Activated T-helper 9 cell treated with anti-CD3 and anti-CD28 coated beads, Interleukin-2, amount 50 U/mL, for 16 hours (primary cell): ENCODE measurements at regions not wholly inside any gene's neighbourhood (a gene's known extent, or its start where the extent isn't known, plus 50 kb on each side); places are given as distances from the start of the nearest gene placed in this dataset.
A peak's percentile ranks its signal among the peaks of the same experiment; 100 is the strongest.
"Not testable (repeated sequence)": the region's sequence is repeated elsewhere in the genome, so short reads cannot be mapped to it uniquely, and the experiment has no call there.

Experiments used
- DNase-seq: peaks from one replicate; pipeline ENCODE4 v3.0.0-alpha.2; 2020; ENCODE audit warnings: low read depth

DNA sequence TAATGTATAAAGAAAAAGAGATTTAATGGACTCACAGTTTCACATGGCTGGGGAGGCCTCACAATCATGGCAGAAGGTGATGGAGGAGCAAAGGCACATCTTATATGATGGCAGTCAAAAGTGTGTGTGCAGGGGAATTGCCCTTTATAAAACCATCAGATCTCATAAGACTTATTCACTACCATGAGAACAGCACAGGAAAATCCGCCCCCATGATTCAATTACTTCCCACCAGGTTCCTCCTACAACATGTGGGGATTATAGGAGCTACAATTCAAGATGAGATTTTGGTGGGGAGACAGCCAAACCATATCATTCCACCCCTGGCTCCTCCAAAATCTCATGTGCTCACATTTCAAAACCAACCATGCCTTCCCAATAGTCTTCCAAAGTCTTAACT, 82.5 kb upstream of the ANKRD1 start:
- not testable (repeated sequence) for DNase-seq

DNA sequence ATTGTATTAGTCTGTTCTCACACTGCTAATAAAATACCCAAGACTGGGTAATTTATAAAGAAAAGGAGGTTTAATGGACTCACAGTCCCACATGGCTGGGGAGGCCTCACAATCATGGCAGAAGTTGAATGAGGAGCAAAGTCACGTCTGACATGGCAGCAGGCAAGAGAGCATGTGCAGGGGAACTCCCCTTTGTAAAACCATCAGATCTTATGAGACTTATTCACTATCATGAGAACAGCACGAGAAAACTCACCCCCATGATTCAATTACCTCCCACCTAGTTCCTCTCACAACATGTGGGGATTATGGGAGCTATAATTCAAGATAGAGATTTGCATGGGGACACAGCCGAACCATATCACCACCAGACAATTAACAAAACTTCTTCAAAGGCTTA, 84.4 kb upstream of the ANKRD1 start:
- not testable (repeated sequence) for DNase-seq

DNA sequence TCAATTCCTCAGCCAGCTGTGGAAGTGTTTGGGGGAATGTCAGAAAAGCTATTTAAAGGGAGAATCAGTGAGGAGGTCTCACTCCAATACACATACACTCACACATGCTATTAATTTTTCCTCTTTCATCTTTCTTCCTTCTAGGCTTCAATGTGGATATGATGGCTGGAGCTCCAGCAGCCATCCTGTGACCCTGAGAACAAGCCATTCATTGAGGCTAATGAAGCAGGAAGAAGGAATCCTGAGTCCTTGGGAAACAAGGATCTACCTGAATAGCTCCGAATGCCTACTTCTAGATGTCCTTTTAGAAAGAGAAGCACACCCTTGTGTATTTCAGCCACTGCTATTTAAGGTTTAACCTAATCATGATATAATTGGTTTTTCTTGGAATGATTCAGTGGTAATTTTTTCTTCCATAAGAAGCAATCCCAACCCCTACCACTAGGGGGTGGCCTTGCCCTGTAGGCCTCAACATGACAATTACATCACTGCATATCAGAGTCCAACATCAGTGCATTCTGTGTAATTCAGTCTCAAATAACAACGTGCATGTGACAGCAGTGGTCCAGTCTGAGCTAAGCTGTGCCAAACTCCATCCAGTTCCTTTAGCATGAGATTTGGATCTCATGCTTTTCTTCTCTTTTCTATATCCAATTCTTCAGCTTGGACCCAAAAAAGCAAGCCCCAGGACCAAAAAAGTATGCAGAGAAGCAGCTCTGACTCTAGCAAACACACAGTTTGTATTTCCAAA, 85.3 kb upstream of the ANKRD1 start:
- peak; percentile 40 for DNase-seq

DNA sequence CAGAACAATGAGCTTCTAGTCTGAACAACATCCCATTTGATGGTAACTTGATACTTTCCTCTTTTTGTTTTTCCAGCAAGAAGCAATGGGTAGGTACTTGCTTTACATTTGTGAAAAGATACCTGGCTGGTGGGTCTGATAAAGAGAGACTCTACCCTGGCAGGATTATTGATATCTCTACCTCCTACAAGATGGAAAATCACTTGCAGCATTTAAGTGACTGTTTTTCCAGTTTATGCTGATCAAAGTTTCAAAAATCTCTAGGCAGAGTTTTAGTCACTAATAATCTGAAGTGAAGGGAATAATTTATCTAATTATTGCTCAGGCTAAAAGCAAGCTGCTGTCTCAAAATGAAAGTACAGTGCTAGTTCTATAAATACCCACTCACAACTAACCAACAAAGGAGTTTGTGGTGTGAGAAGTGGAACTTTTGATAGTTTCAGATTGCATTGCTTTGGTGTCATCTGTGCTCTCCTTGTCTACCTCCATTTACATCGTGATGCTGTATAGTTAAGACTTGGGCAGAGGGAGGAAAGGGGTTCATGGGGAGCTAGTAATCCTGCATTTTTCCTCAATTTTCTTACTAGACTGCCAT, 86.0 kb upstream of the ANKRD1 start:
- DNase-seq = no peak

DNA sequence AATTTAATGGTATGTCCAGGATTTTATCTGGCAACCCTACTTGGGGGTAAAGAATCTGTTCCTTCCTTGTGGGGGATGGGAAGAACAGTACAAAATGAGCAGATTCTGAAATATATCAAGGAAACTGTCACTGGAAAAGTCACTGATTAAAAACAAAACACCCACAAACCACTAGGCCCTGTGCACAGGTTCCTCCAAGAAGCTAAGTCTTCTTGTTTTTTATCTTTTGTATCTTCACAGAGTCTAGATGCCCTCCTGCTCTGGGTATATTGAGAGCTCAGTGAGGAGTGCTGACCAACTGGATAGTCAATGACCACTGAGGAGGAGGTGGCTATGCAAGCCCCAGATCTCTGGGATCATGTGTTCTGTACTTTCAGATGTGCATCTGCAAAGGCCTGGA, 86.8 kb upstream of the ANKRD1 start:
- DNase-seq = no peak

DNA sequence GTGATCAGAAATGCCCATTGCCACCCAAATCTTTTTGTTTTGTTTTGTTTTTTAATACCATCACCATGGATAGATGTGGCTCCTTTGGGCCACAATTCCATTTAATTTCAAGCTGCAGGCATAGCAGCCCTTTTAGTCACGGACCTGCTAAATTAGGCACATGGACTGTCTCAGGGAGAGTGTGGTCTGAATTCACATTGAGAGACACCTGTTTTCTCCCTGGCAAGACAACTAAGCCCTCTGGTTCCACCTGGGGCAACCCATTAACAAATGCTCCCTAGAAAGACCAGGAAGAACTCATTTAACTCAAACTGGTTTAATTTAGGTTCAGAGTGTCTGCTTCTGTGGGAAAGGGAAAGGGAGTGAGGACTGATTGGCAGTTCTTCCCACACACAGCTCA, 88.2 kb upstream of the ANKRD1 start:
- DNase-seq = no peak

DNA sequence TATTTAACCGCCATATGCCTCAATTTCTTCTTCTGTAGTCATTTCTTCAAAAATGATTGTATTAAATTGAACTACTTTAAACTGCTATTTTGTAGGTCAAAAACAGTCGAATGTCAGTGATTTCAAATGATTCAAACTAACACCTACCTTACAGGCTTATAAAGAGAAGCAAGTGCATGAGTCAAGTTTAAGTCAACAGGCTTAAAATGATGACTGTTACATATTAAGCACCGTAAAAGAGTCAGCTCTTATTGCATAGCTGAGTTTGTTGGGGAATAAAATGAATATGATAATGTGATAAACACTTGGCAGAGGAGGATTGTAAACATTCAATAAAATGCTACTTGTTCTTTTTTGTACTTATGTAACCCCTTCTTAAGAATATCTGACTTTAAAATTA, 90.1 kb upstream of the ANKRD1 start:
- DNase-seq = no peak

DNA sequence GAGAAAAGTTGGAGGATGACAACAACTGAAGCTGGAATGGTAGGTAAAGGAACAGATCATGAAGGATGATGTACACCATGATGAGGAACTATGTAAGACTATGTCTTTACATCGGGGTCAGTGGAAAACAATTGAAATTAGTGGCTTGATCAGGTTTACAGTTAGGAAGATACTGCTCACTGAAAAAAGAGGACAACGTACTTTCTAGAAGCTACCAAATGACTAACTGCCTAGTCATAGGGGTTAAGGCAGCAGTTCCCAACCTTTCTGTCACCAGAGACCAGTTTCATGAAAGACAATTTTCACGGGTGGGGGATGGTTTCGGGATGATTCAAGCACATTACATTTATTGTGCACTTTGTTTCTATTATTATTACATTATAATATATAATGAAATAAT, 91.6 kb upstream of the ANKRD1 start:
- no peak for DNase-seq

DNA sequence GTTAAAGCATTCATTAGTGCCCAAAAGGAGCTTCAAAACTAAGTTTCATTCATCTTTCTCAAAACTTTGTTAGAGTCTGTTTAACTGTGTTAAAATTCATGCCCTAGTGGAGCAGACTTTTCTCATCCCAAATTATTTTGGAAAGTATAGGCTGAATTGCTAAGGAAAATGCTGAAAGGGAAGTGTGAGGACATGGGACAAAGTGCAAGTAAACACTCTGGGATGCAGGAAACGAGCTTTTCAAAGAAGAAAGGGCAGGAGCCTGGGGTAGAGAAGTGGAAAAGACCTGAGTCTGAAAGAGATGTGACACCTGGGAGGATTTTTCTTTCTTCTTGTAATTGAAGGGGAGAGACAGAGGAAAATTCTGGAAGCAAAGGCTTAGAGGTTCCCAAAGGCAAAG, 93.1 kb upstream of the ANKRD1 start:
- no peak for DNase-seq

DNA sequence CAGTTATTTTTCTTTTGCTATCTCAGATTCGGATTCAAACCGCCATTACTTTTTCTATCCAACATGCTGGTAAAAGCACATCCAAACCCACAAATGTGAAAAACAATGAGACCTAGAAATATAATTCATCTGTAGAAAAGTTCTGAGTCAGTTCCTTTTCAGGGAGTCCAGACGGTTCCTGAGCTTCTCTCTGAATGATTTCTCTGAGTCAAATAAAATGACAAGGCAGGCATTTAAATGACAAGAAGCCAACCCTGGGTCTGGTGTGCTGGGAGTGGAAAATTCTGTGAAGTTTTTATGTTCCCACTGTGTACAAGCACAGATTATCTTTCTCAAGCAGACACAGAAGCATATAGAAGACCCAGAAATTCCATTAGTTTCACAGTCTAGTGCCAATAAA, 96.3 kb upstream of the ANKRD1 start:
- no peak for DNase-seq

DNA sequence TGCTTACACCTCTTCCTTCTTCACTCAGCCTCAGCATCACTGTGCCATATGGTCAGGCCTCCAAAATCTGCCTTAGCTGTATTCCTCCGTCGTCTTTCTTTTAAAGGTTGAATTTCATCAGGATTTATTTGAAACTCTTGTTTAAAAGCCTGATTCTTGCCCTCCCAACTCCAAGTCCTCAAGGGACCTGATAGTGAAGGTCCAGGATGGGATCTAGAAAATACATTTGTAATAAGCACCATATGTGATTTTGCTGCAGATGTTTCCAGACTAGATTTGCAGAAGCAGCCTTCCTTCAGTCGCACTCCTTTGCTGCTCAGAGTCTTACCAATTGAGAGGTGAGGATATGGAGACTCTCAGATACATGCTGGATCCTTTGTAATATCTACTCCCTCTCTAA, 101.0 kb upstream of the ANKRD1 start:
- DNase-seq = no peak

DNA sequence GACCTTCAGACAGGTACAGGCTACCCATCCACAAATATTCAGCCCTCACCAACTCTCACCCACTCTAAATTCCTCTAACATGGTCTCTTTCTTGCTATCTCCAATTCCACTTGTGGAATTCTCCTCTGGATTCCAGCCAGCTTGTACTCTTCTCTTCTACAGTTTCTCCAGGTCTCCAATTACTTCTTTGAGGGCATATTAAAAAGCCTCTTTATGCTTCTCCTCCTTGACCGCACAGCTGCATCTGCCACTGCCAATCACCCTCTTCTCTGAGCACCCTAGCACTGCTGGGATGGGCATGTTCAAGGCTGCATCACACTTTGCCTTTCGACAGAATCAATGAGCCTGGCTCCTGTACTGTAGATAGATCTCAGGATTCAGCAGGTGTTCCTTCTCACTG, 101.5 kb upstream of the ANKRD1 start:
- DNase-seq = no peak

DNA sequence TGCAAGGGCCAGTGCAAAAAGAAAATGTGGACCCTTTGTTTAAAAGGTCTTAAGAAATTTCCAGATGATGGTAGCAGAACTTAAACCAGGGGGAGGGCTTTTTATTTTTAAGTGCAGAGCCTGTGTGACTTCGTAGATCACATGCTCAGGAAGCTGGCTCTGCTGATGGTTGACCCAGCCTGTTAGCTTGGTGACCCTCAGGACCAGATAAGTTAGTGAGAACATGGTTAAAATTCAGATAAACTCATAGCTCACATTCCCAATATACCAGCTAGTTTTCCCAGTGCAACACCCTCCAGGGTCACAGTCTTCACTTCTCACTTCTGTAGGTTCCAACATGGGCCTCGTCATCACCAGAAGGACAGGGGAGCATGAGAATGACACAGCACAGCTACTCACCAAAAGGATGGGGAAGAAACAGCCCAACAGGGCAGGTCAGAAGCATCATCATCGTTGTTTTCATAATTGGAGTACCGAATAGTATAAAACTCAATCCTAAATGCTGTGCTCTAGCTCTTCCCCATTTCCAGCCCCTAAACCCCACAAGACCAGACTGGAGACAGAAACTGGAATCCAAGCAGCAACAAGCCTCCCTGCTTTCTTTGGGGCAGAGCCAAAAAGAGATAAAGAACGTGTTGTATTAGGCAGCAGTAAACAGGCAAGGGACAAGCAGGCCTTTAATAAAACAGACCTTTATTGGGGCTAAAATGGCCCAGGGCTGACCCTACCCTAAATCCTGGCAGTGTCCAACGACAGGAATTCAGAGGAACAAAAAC, 102.2 kb upstream of the ANKRD1 start:
- DNase-seq = no peak

DNA sequence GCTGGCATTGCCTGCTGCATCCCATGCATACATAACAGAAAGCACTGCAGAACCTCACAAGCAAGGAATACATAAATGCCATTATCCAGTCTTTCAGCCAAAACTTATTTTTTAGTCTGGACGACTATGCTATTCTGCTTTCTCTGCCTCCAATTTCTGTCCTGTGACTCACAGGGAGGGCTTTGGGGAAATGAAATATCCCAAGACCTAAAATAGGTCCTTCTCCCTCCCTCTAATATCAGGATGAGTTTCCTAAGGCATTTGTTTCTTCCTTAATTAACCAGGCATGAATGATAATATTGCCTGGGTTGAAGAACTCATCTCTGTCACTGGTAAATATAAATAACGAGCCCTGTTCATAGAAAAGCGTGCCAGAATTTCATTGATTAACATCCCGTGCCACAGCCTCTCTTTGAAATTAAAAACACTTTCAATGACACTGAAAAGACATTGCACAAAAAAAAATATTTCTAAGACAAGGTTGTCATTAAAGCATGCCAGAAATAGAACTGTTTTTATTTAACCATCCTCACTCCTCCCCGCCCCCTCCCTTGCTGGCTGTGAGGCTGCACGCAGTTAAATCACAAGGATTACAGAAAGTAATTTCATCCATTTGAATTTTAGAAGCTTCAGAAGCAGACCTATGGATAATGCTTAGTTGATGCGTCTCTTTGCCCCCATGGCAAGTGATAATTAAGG, 103.0 kb upstream of the ANKRD1 start:
- DNase-seq = no peak

DNA sequence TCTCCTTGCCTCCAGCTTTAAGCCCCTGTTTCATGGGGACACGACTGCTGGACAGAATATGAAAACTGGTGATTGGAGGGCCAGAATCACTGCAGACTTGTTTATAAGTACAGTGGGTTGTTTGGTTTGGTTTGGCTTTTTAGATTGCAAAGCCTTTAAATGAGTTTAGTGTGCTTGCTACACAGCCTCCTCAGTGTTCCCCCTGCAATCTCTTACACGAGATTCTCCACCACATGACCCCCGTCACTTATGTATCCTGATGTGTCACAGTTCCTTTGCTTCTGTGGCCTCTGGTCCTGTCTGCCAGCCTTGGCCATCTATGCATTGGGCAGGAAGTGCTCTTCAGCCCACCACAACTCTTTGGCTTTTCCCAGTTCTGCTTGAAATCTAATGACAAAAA, 103.7 kb upstream of the ANKRD1 start:
- no peak for DNase-seq

DNA sequence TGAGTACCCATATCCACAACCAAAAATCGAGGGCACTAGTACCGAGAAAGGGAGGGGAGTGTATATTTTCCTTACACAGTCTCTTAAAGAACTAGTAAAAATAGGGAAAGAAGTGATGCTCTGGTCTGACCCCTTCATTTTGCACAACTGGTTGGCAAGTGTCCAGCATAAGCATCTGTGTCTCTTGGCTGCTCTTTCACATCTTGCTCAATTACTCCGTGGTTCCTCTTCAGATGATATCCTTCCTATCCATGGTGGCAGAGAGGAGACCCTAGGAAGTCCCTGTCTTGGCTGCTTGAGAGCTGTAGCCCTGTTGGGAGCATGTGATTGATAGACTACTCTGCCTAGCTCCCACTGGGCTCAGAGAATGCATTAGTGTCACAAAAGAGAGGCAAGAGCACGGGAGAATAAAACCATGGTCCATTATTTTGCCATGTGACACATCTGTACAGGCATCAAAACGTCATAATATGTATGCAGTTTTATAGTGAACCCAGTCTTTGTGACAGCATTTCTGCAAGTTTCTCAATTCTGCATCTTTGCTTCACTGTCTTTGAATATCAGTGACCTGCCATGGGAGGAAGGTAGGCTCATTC, 111.8 kb upstream of the ANKRD1 start:
- no peak for DNase-seq

DNA sequence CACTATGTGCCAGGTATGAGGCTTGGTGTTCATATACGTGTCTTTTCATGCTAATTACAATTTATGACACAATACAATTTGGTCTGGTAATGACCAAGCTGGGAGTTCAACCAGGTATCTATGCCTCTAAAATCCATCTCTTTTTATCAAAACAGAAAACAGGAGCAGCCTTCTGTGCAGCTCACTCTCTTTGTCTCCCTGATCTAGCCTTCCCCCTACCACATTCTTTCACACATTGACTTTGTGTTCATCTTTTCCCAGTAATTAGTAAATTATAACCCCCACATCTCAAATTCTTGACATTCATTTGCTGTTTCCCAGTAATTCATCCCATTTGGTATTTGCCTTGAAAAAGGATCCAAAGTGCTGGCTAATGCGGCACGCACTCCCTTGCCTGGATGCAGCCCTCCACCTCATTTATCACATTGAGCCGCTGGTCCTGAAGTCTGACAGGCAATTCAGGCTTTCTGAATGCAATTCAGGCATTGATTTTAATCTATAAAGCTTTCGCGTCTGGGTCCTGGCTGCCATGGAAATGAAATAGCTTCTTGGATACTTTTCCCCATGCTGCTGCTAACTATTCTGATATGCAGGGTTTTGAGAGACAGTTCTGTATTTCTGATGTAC, 112.5 kb upstream of the ANKRD1 start:
- no peak for DNase-seq

DNA sequence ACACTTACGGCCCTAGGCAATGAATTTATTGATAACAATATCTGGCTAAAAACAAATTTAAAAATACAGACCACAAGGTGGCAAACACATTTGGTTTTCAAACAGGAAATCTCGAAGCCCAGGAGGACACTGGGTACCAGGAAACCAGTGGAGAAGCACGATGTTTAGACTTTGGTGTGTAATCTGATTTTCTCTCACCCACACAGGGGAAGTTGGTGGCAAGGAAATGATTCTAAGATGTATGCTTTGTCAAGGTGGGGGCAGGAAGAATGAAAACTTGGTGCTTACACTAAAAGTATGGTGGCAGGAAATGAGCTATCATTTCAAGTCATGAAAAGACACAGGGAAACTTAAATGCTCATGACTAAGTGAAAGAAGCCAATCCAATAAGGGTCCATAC, 113.2 kb upstream of the ANKRD1 start:
- DNase-seq = no peak

DNA sequence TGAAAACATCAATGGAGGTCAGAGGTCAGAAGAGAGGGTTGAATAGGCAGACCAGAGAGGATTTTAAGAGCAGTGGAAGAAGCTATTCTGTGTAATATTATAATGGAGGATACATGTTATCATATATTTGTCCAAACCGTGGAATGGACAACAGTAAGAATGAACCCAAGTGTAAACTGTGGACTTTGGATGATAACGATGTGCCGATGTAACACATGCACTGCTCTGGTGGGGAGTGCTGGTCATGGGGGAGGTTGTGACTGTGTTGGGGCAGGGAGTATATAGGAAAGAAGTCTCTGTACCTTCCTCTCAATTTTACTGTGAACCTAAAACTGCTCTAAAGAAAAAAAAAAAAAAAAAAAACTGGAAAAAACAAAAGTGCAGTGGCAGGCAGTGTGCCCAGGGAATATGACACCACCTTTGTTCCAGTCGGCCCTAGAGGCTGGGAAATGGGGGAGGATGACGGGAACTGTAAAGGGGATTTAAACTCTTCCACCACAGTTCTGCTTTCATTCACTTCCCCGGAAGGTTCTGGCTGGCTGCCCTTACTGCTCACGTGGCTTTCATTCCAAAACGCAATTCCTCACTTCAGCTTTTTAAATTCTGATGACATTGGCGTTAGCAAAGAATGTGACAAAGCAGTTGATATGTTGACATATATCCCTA, 113.7 kb upstream of the ANKRD1 start:
- no peak for DNase-seq

DNA sequence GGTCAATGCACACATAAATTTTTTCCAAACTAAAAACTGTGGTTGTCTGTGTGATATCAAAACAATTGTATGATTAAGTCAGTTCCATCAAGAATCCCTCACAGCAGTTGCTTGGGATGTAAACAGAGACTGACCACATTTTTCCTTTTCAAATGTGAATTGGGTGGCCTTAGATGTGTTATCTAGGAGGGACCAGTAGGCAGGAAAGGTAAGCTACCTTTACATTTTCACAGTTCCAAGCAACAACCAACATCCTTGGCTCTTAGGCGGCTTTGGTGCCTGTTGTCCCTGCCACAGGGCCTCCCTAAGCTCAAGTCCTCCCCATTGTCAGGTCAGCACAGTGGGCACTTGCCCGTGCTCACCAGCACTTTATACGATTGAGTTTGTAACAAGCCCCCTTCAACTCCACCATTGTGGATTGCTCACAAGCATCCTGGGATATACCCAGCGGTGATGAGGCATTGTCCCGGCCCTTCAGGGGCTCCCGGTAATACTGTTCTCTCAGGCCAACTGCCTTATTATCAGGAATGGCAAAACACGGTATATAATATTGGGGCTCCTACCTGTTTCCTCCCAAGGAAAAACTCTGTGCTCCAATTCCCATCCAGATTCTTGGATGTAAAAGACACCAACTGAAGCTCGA, 114.9 kb upstream of the ANKRD1 start:
- DNase-seq = no peak
